ENCODE measurements at regions not wholly inside any gene's neighbourhood (a gene's known extent, or its start where the extent isn't known, plus 50 kb on each side); places are given as distances from the start of the nearest gene placed in this dataset.

DNA sequence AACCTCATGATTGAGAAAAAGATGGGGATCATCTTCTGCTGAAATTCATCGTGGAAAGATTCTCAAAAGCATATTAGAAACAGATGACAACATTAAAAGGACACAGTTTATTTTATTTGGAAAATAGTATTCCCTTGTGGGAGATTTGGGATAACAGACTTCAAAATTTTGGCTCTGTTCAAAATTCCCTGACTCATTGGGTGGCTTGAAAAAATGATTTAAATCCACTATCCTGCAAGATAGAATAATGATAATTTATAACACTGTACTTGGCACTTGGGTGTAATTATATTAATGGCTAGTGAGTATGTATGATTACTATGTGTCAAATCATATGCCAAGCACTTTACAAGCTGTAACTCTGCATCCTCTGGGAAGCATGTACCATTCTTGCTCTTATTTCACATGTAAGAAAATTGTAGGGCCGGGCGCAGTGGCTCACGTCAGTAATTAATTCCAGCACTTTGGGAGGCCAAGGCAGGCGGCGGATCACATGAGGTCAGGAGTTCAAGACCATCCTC, 128.8 kb downstream of the LMNTD1 start:
- DNase-seq (ENCODE audit: low spot score) = no peak
- Histone ChIP-seq H3K36me3 (ENCODE audit: insufficient read depth) (no peaks in the 10 kb centered on the region), H3K27me3 (ENCODE audit: insufficient read depth) (no peaks in the 10 kb centered on the region), H2AFZ (no peak overlapping the region), H4K20me1 (replicated peaks; ENCODE audit: insufficient read depth) (no peaks in the 10 kb centered on the region), H3K4me1 (ENCODE audit: insufficient read depth) (no peaks in the 10 kb centered on the region), H3K4me2 (no peak overlapping the region), H3K27ac (ENCODE audit: low read depth) (no peak overlapping the region), H3K9me2 (ENCODE audit: insufficient read depth) (no peaks in the 10 kb centered on the region), H3K4me3 (no peak overlapping the region), H3K79me2 (replicated peaks; ENCODE audit: insufficient read depth) (no peaks in the 10 kb centered on the region), H3F3A (replicated peaks; ENCODE audit: low read depth) (no peaks in the 10 kb centered on the region)
- ATAC-seq = no peak
- Mint-ChIP-seq H3K27ac (no peak overlapping the region), H3K4me3 (no peak overlapping the region), H3K9me3 (no peaks in the 10 kb centered on the region), H3K36me3 (ENCODE audit: low read depth) (no peaks in the 10 kb centered on the region), H3K27me3 (ENCODE audit: insufficient read depth, low read depth, poor library complexity) (no peaks in the 10 kb centered on the region), H3K4me1 (no peaks in the 10 kb centered on the region)
- TF ChIP-seq, protein P1, sequence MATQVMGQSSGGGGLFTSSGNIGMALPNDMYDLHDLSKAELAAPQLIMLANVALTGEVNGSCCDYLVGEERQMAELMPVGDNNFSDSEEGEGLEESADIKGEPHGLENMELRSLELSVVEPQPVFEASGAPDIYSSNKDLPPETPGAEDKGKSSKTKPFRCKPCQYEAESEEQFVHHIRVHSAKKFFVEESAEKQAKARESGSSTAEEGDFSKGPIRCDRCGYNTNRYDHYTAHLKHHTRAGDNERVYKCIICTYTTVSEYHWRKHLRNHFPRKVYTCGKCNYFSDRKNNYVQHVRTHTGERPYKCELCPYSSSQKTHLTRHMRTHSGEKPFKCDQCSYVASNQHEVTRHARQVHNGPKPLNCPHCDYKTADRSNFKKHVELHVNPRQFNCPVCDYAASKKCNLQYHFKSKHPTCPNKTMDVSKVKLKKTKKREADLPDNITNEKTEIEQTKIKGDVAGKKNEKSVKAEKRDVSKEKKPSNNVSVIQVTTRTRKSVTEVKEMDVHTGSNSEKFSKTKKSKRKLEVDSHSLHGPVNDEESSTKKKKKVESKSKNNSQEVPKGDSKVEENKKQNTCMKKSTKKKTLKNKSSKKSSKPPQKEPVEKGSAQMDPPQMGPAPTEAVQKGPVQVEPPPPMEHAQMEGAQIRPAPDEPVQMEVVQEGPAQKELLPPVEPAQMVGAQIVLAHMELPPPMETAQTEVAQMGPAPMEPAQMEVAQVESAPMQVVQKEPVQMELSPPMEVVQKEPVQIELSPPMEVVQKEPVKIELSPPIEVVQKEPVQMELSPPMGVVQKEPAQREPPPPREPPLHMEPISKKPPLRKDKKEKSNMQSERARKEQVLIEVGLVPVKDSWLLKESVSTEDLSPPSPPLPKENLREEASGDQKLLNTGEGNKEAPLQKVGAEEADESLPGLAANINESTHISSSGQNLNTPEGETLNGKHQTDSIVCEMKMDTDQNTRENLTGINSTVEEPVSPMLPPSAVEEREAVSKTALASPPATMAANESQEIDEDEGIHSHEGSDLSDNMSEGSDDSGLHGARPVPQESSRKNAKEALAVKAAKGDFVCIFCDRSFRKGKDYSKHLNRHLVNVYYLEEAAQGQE (IDR thresholded peaks at IDR 0.05; ENCODE audit: unreplicated experiment) = no peak
- TF ChIP-seq ZNF462 (CRISPR knock-in tag; IDR thresholded peaks at IDR 0.05) (no peak), EZH2 (IDR thresholded peaks at IDR 0.05; ENCODE audit: low read depth, unreplicated experiment) (no peak), CREB1 (CRISPR knock-in tag; IDR thresholded peaks at IDR 0.05; ENCODE audit: low read depth) (no peak), ZNF331 (CRISPR knock-in tag; IDR thresholded peaks at IDR 0.05; ENCODE audit: low read depth) (no peak), STAT1 (IDR thresholded peaks at IDR 0.05; ENCODE audit: unreplicated experiment) (no peak), POLR2AphosphoS5 (IDR thresholded peaks at IDR 0.05; ENCODE audit: low read depth) (no peak), JUNB (IDR thresholded peaks at IDR 0.05; ENCODE audit: unreplicated experiment) (no peak), ZNF114 (CRISPR knock-in tag; IDR thresholded peaks at IDR 0.05) (no peak), EZH2phosphoT487 (IDR thresholded peaks at IDR 0.05; ENCODE audit: unreplicated experiment) (no peak), NANOG (IDR thresholded peaks at IDR 0.05; ENCODE audit: borderline replicate concordance) (no peak)
- TF ChIP-seq, protein P2, sequence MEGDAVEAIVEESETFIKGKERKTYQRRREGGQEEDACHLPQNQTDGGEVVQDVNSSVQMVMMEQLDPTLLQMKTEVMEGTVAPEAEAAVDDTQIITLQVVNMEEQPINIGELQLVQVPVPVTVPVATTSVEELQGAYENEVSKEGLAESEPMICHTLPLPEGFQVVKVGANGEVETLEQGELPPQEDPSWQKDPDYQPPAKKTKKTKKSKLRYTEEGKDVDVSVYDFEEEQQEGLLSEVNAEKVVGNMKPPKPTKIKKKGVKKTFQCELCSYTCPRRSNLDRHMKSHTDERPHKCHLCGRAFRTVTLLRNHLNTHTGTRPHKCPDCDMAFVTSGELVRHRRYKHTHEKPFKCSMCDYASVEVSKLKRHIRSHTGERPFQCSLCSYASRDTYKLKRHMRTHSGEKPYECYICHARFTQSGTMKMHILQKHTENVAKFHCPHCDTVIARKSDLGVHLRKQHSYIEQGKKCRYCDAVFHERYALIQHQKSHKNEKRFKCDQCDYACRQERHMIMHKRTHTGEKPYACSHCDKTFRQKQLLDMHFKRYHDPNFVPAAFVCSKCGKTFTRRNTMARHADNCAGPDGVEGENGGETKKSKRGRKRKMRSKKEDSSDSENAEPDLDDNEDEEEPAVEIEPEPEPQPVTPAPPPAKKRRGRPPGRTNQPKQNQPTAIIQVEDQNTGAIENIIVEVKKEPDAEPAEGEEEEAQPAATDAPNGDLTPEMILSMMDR (conservative IDR thresholded peaks at IDR 0.05; ENCODE audit: low read depth in 2 of 2) = no peak
- TF ChIP-seq, protein P3, sequence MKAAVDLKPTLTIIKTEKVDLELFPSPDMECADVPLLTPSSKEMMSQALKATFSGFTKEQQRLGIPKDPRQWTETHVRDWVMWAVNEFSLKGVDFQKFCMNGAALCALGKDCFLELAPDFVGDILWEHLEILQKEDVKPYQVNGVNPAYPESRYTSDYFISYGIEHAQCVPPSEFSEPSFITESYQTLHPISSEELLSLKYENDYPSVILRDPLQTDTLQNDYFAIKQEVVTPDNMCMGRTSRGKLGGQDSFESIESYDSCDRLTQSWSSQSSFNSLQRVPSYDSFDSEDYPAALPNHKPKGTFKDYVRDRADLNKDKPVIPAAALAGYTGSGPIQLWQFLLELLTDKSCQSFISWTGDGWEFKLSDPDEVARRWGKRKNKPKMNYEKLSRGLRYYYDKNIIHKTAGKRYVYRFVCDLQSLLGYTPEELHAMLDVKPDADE (IDR thresholded peaks at IDR 0.05) = no peak

Data from GM23338 (cell line).